Thyroid gland (tissue), 4 donors: ENCODE measurements at regions not wholly inside any gene's neighbourhood (a gene's known extent, or its start where the extent isn't known, plus 50 kb on each side); places are given as distances from the start of the nearest gene placed in this dataset.

Experiments
- DNase-seq, 2 donors: peaks; one replicate each; pipeline ENCODE4 v3.0.0-alpha.2; 2019
- H3K27ac ChIP-seq, 3 donors: fragments of 200-600 bp; sonication (generic); 1 replicate in 2 of 3; 2 replicates in 1 of 3; pipeline ENCODE4 v1.5.1; 2016 to 2019; ENCODE audit warnings: mild to moderate bottlenecking in 1 of 3, moderate library complexity in 1 of 3
- H3K27me3 ChIP-seq: fragments of 200-600 bp; sonication (generic); one replicate; pipeline ENCODE4 v1.5.1; 2019
- H3K36me3 ChIP-seq, 2 donors: fragments of 200-600 bp; sonication (generic); one replicate each; pipeline ENCODE4 v1.5.1; 2016 to 2019
- H3K4me1 ChIP-seq, 2 donors: fragments of 200-600 bp; sonication (generic); one replicate each; pipeline ENCODE4 v1.5.1; 2017 to 2019
- H3K4me3 ChIP-seq, 3 donors: fragments of 200-600 bp; sonication (generic); replicated peaks in 1 of 3; 1 replicate in 2 of 3; 2 replicates in 1 of 3; pipeline ENCODE4 v1.5.1; 2016; ENCODE audit warnings: mild to moderate bottlenecking in 1 of 3
- H3K9me3 ChIP-seq: fragments of 200-600 bp; sonication (generic); one replicate; pipeline ENCODE4 v1.5.1; 2017
- POLR2A ChIP-seq, 2 donors: fragments of 450-650 bp; IDR thresholded peaks; one replicate each; pipeline ENCODE4 v1.6.1; 2017; ENCODE audit warnings: antibody characterized with exemption in 2 of 2, mild to moderate bottlenecking in 2 of 2, moderate library complexity in 1 of 2
- WGBS, 2 donors: methylation state at CpG; one replicate each; pipeline ENCODE4 v1.1.5; 2017; 5-methylcytosine and 5-hydroxymethylcytosine counted together
- intact Hi-C: fragments of 100-400 bp; cut with DNase I; formaldehyde crosslinking; loops from one replicate; pipeline ENCODE4 v1.15.1; 2023
- TF ChIP-seq, protein P1 (sequence below), 6 experiments: fragments of 200-600 bp in 3 of 6; fragments of 450-650 bp in 3 of 6; sonication (generic) in 3 of 6; IDR thresholded peaks; one replicate each; pipeline ENCODE4 v1.5.1; 2016 to 2019; ENCODE audit warnings: antibody characterized with exemption in 6 of 6, mild to moderate bottlenecking in 2 of 6, inconsistent platforms in 1 of 6, moderate library complexity in 1 of 6

DNA sequence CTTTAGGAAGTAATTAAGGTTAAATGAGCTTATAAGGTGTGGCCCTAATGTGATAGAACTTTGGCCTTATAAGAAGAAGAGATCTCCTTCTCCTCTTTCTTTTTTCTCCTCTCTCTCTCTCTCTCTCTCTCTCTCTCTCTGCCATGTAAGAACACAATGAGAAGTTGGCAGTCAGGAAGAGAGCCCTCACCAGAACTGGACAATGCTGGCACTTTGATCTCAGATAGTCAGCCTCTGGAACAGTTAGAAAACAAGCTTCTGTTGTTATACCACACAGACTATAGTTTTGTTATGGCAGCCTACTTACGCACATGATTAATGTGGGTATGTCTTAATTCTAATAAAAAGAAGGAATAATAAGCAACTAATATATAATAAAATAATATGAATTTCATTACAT is 444.2 kb upstream of the LRRC7 start:
- H3K9me3 ChIP-seq = no peaks in the 10 kb centered on the region
- H3K36me3 ChIP-seq = no peaks in the 10 kb centered on the region
- WGBS, 2 donors = 81 to 90% methylated on average over 1 of the region's 1 CpG
- intact Hi-C loops = no loop called here
- peaks cover 0 to 5% of the 10 kb centered on the region in 2 donors for H3K4me1 ChIP-seq
- no peak for TF ChIP-seq POLR2A (IDR thresholded peaks at IDR 0.05)
- TF ChIP-seq, protein P1, sequence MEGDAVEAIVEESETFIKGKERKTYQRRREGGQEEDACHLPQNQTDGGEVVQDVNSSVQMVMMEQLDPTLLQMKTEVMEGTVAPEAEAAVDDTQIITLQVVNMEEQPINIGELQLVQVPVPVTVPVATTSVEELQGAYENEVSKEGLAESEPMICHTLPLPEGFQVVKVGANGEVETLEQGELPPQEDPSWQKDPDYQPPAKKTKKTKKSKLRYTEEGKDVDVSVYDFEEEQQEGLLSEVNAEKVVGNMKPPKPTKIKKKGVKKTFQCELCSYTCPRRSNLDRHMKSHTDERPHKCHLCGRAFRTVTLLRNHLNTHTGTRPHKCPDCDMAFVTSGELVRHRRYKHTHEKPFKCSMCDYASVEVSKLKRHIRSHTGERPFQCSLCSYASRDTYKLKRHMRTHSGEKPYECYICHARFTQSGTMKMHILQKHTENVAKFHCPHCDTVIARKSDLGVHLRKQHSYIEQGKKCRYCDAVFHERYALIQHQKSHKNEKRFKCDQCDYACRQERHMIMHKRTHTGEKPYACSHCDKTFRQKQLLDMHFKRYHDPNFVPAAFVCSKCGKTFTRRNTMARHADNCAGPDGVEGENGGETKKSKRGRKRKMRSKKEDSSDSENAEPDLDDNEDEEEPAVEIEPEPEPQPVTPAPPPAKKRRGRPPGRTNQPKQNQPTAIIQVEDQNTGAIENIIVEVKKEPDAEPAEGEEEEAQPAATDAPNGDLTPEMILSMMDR (IDR thresholded peaks at IDR 0.05) = no peak
- H3K4me3 ChIP-seq = no peak overlapping the region
- H3K27ac ChIP-seq = no peak overlapping the region
- no peaks in the 10 kb centered on the region for H3K27me3 ChIP-seq
- no peak for DNase-seq

DNA sequence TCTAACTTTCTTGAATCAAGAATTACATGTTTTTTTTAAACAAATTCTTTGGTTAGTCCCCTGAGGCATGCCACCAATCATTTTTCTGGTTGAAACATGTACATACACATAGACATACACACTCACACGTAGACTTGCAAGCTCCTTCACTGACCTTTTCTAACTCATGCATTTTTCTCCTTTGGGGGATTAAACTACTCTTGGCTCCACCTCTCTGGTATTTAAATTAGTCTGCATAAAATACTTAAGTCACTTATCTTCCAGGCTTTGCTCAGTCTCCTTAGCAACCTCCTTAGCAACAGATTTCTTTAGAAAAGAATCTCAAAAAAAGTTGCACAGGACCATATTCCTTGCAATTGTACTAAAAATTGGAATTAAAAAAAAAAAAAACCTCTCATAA is 440.9 kb upstream of the LRRC7 start:
- no peak for TF ChIP-seq POLR2A (IDR thresholded peaks at IDR 0.05)
- TF ChIP-seq, protein P1 (IDR thresholded peaks at IDR 0.05) = no peak
- Histone ChIP-seq H3K27me3 (no peaks in the 10 kb centered on the region), H3K9me3 (no peaks in the 10 kb centered on the region), H3K4me3 (no peak overlapping the region), H3K36me3 (no peaks in the 10 kb centered on the region), H3K27ac (no peak overlapping the region), H3K4me1 (no peaks in the 10 kb centered on the region)
- DNase-seq = no peak
- intact Hi-C loops = no loop called here
- WGBS, 2 donors = 46 to 62% methylated on average over 1 of the region's 1 CpG

DNA sequence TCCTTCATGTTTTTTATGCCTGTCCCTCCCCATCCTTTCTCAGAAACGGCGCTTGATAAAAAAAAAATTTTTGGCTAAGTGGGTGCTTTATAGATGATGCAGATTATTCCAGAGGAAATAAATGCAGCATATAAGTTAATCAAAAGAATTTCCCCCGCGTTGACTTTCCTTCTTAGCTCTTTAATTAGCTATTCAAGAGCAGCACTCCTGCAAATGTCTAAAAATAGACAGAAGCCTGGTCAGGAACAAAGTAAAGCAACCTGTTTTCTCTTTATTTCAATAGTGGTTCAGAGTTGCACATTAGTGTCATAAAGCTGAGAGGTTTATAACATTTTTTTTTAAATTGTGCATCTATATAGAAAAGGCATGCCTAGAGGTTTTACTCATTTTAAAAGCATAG is 439.5 kb upstream of the LRRC7 start:
- H3K36me3 ChIP-seq = no peaks in the 10 kb centered on the region
- H3K4me1 ChIP-seq = no peaks in the 10 kb centered on the region
- intact Hi-C loops = no loop called here
- no peaks in the 10 kb centered on the region for H3K9me3 ChIP-seq
- H3K27ac ChIP-seq = no peak overlapping the region
- TF ChIP-seq POLR2A (IDR thresholded peaks at IDR 0.05) = no peak
- TF ChIP-seq, protein P1 (IDR thresholded peaks at IDR 0.05) = no peak
- WGBS, 2 donors = 54% methylated on average over 4 of the region's 4 CpGs
- H3K4me3 ChIP-seq = no peak overlapping the region
- DNase-seq = no peak
- H3K27me3 ChIP-seq = no peaks in the 10 kb centered on the region

DNA sequence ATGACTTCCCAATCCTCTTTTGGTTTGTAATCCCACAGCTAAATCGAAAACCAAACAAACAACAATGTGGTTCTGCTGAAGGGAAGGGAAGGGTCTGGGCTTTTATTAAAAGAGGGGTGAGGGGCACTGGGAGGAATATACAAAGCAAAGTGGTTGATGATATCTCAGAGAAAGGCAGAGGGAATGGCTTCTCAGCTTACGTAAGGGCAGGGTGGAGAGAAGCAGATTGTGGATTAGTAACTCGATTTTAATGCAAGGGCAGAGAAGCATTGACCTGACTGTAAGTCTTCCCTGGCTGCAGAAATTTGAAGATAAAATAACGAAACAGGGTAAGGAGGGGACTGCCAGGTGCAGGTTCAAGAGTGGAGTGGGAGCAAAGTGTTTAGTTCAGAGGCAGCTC is 438.2 kb upstream of the LRRC7 start:
- no peak for DNase-seq
- Histone ChIP-seq H3K27me3 (no peaks in the 10 kb centered on the region), H3K9me3 (no peaks in the 10 kb centered on the region), H3K4me1 (no peaks in the 10 kb centered on the region), H3K4me3 (no peak overlapping the region), H3K27ac (no peak overlapping the region), H3K36me3 (no peaks in the 10 kb centered on the region)
- 82% methylated on average over 4 of the region's 4 CpGs for WGBS, 2 donors
- no peak for TF ChIP-seq POLR2A (IDR thresholded peaks at IDR 0.05)
- TF ChIP-seq, protein P1 (IDR thresholded peaks at IDR 0.05) = no peak
- intact Hi-C loops = no loop called here

DNA sequence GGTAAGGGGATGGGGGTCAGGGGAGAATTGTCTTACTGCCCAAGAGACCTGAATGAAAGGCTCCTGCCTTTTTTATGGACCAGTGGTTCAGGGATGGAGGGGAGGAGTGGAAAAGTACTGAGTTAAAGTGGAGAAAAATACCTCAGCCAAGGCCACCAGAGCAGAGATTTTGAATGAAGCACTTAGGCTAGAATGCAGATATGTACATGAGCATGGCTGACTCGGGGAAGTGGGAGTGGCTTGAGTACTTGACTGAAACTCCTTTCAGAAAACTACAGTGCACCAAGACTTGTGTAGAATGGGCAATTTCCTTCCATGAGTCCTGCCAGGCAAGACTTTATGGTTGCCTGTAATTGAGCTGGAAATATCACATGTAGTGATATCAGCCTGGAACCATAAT is 429.6 kb upstream of the LRRC7 start:
- peak; percentile 14 to 18 for DNase-seq
- 19 to 24% methylated on average over 1 of the region's 1 CpG for WGBS, 2 donors
- H3K27me3 ChIP-seq = no peaks in the 10 kb centered on the region
- no peak overlapping the region for H3K27ac ChIP-seq
- H3K4me3 ChIP-seq = no peak overlapping the region
- intact Hi-C loops = no loop called here
- TF ChIP-seq, protein P1 (IDR thresholded peaks at IDR 0.05) = no peak
- TF ChIP-seq POLR2A (IDR thresholded peaks at IDR 0.05) = no peak
- H3K36me3 ChIP-seq = no peaks in the 10 kb centered on the region
- H3K4me1 ChIP-seq = no peaks in the 10 kb centered on the region
- no peaks in the 10 kb centered on the region for H3K9me3 ChIP-seq
